OCI-LY7 (cell line): ENCODE measurements at regions not wholly inside any gene's neighbourhood (a gene's known extent, or its start where the extent isn't known, plus 50 kb on each side); places are given as distances from the start of the nearest gene placed in this dataset.

Experiments
- BruUV-seq: library from RNA; stranded (reverse); fragments of 400-500 nt; replicated peaks from 2 replicates; lab custom pipeline; 2021; lab: Mats Ljungman, UMichigan
- CTCF ChIA-PET: fragments of 300-600 bp; sonication (Branson Sonifier 250); formaldehyde crosslinking; loops from one replicate; lab custom pipeline; 2022; ENCODE audit warnings: antibody characterized with exemption; ENCODE audit not compliant: unreplicated experiment; lab: Charles Lee
- POLR2A ChIA-PET: fragments of 300-600 bp; sonication (Branson Sonifier 250); formaldehyde crosslinking; loops from one replicate; lab custom pipeline; 2022; ENCODE audit warnings: antibody characterized with exemption; lab: Charles Lee
- DNase-seq: peaks from one replicate; pipeline ENCODE4 v3.0.0-alpha.2; 2015; ENCODE audit warnings: low spot score
- H2AFZ ChIP-seq: fragments of 200-600 bp; sonication (generic), shearing (Covaris generic); 2 replicates; pipeline ENCODE4 v1.6.1; 2014; ENCODE audit warnings: mild to moderate bottlenecking, antibody characterized with exemption, low read length, moderate library complexity
- H3K27ac ChIP-seq: fragments of 200-600 bp; sonication (generic); 2 replicates; pipeline ENCODE4 v1.5.1; 2014; ENCODE audit warnings: mixed run types, low read depth, mild to moderate bottlenecking, moderate library complexity, low read length, inconsistent platforms; ENCODE audit not compliant: poor library complexity, severe bottlenecking
- H3K36me3 ChIP-seq: fragments of 200-600 bp; sonication (generic); 2 replicates; pipeline ENCODE4 v1.6.1; 2014; ENCODE audit warnings: mild to moderate bottlenecking, antibody characterized with exemption, low read length, moderate library complexity, mixed read lengths; ENCODE audit not compliant: insufficient read depth
- H3K4me1 ChIP-seq: fragments of 200-600 bp; sonication (generic); 2 replicates; pipeline ENCODE4 v1.5.1; 2014; ENCODE audit warnings: mild to moderate bottlenecking, low read length; ENCODE audit not compliant: insufficient read depth, poor library complexity, severe bottlenecking
- H3K4me2 ChIP-seq: fragments of 200-600 bp; sonication (generic); 2 replicates; pipeline ENCODE4 v1.6.1; 2014; ENCODE audit warnings: mild to moderate bottlenecking, low read length
- H3K4me3 ChIP-seq: fragments of 200-600 bp; sonication (generic); 2 replicates; pipeline ENCODE4 v1.5.1; 2014; ENCODE audit warnings: mild to moderate bottlenecking, low read depth, low read length; ENCODE audit not compliant: poor library complexity, severe bottlenecking
- H3K79me2 ChIP-seq: fragments of 200-600 bp; sonication (generic); 2 replicates; pipeline ENCODE4 v1.6.1; 2016; ENCODE audit warnings: low read depth, mild to moderate bottlenecking, low read length, moderate library complexity, mixed read lengths; ENCODE audit not compliant: insufficient read depth
- H3K9me2 ChIP-seq: fragments of 200-600 bp; sonication (generic); 2 replicates; pipeline ENCODE4 v1.6.1; 2016; ENCODE audit warnings: mild to moderate bottlenecking, low read length, mixed read lengths; ENCODE audit not compliant: insufficient read depth
- H3K9me3 ChIP-seq: fragments of 200-600 bp; sonication (generic); 2 replicates; pipeline ENCODE4 v1.6.1; 2014; ENCODE audit warnings: mild to moderate bottlenecking, mixed run types, low read length, mixed read lengths
- H4K20me1 ChIP-seq: fragments of 200-600 bp; sonication (generic); 2 replicates; pipeline ENCODE4 v1.6.1; 2014; ENCODE audit warnings: mild to moderate bottlenecking, antibody characterized with exemption, low read length, moderate library complexity, mixed read lengths; ENCODE audit not compliant: insufficient read depth
- CTCF ChIP-seq: fragments of 200-600 bp; sonication (generic); conservative IDR thresholded peaks from 2 replicates; pipeline ENCODE4 v1.5.1; 2014; ENCODE audit warnings: mild to moderate bottlenecking, antibody characterized with exemption, low read length, moderate library complexity, mixed read lengths
- EZH2phosphoT487 ChIP-seq: fragments of 200-600 bp; sonication (generic); IDR thresholded peaks from 2 replicates; pipeline ENCODE4 v1.6.1; 2018; ENCODE audit warnings: low read depth, borderline replicate concordance, mild to moderate bottlenecking, mixed run types, antibody characterized with exemption, low read length, moderate library complexity, mixed read lengths
- intact Hi-C: fragments of 100-400 bp; cut with micrococcal nuclease; formaldehyde crosslinking; loops from one replicate; pipeline ENCODE4 v1.10.0; 2022; ENCODE audit not compliant: unreplicated experiment

DNA sequence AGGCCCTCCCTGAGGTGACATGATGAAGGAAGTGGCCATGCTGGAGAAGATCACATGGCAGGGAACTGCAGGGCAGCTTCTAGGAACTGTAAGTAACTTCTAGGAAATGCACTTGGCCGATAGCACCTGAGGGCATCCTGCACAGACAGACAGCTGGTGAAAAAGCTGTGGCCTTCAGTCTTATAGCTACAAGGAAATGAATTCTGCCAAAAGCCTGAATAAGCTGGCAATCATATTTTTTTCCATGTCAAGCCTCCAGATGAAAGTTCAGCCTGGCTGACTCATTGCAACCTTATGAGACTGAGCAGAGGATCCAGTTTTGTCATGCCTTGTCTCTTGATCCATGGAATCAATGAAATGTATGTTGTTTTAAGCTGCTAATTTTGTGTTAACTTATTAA is 91.1 kb upstream of the CACNA2D1 start:
- DNase-seq: no peak
- Histone ChIP-seq H3K9me3 (no peaks in the 10 kb centered on the region), H2AFZ (no peak overlapping the region), H4K20me1 (no peaks in the 10 kb centered on the region), H3K36me3 (no peaks in the 10 kb centered on the region), H3K4me1 (no peaks in the 10 kb centered on the region), H3K4me2 (no peak overlapping the region), H3K79me2 (no peaks in the 10 kb centered on the region), H3K4me3 (no peak overlapping the region), H3K9me2 (no peaks in the 10 kb centered on the region), H3K27ac (no peak overlapping the region)
- ChIA-PET POLR2A (no interaction called here), CTCF (no interaction called here)
- BruUV-seq: no TSS peak
- TF ChIP-seq EZH2phosphoT487: no peak
- TF ChIP-seq CTCF: no peak
- intact Hi-C loops: no loop called here

GRCh38 chr7:82530361-82530760 is 86.8 kb upstream of the CACNA2D1 start:
- Histone ChIP-seq H2AFZ (no peak overlapping the region), H3K4me2 (no peak overlapping the region), H3K27ac (no peak overlapping the region), H3K4me3 (no peak overlapping the region), H3K79me2 (no peaks in the 10 kb centered on the region), H3K4me1 (no peaks in the 10 kb centered on the region), H4K20me1 (no peaks in the 10 kb centered on the region), H3K9me2 (no peaks in the 10 kb centered on the region), H3K36me3 (no peaks in the 10 kb centered on the region), H3K9me3 (no peaks in the 10 kb centered on the region)
- CTCF ChIA-PET: no interaction called here
- no peak for DNase-seq
- intact Hi-C loops: no loop called here
- BruUV-seq: no TSS peak
- POLR2A ChIA-PET: no interaction called here
- TF ChIP-seq CTCF (no peak), EZH2phosphoT487 (no peak)

GRCh38 chr7:82528577-82529310 is 85.2 kb upstream of the CACNA2D1 start:
- Histone ChIP-seq H3K27ac (no peak overlapping the region), H3K9me3 (no peaks in the 10 kb centered on the region), H4K20me1 (no peaks in the 10 kb centered on the region), H3K4me2 (no peak overlapping the region), H2AFZ (no peak overlapping the region), H3K9me2 (no peaks in the 10 kb centered on the region), H3K79me2 (no peaks in the 10 kb centered on the region), H3K4me1 (no peaks in the 10 kb centered on the region), H3K4me3 (no peak overlapping the region), H3K36me3 (no peaks in the 10 kb centered on the region)
- POLR2A ChIA-PET: no interaction called here
- CTCF ChIA-PET: no interaction called here
- intact Hi-C loops: no loop called here
- TF ChIP-seq CTCF: no peak
- TF ChIP-seq EZH2phosphoT487: no peak
- no TSS peak for BruUV-seq
- DNase-seq: no peak
